Gastroesophageal sphincter (tissue), 4 donors: ENCODE measurements at regions not wholly inside any gene's neighbourhood (a gene's known extent, or its start where the extent isn't known, plus 50 kb on each side); places are given as distances from the start of the nearest gene placed in this dataset.

Source experiments
- ATAC-seq: fragments of 150-250 bp; one replicate; pipeline ENCODE4 v1.9.1; 2016; ENCODE audit warnings: mild to moderate bottlenecking, moderate library complexity
- H3K27ac ChIP-seq, 4 donors: fragments of 200-600 bp; sonication (generic) in 3 of 4; 1 replicate in 3 of 4; 2 replicates in 1 of 4; pipeline ENCODE4 v1.5.1; 2016 to 2019
- H3K27me3 ChIP-seq: fragments of 200-600 bp; sonication (generic); one replicate; pipeline ENCODE4 v1.5.1; 2019
- H3K36me3 ChIP-seq, 2 donors: fragments of 200-600 bp; sonication (generic); one replicate each; pipeline ENCODE4 v1.5.1; 2019; ENCODE audit warnings: control low read depth in 1 of 2
- H3K4me1 ChIP-seq, 3 donors: fragments of 200-600 bp; sonication (generic); 1 replicate in 2 of 3; 2 replicates in 1 of 3; pipeline ENCODE4 v1.5.1; 2016 to 2019; ENCODE audit warnings: control low read depth in 2 of 3
- H3K4me3 ChIP-seq, 2 donors: fragments of 200-600 bp; sonication (generic); one replicate each; pipeline ENCODE4 v1.5.1; 2019; ENCODE audit warnings: mild to moderate bottlenecking in 1 of 2, moderate library complexity in 1 of 2
- H3K9me3 ChIP-seq, 3 donors: fragments of 200-600 bp; sonication (generic); one replicate each; pipeline ENCODE4 v1.5.1; 2017 to 2019; ENCODE audit warnings: control low read depth in 2 of 3
- CTCF ChIP-seq, 4 experiments: fragments of 200-600 bp in 2 of 4; fragments of 450-650 bp in 2 of 4; sonication (generic) in 1 of 4; IDR thresholded peaks; one replicate each; pipeline ENCODE4 v1.5.1; 2017 to 2019; ENCODE audit warnings: antibody characterized with exemption in 4 of 4, mild to moderate bottlenecking in 2 of 4, moderate library complexity in 2 of 4
- EP300 ChIP-seq: sonication (generic); formaldehyde crosslinking; IDR thresholded peaks from one replicate; pipeline ENCODE4 v1.6.1; 2017; ENCODE audit warnings: antibody characterized with exemption, mild to moderate bottlenecking
- POLR2A ChIP-seq, 2 donors: fragments of 450-650 bp; IDR thresholded peaks; one replicate each; pipeline ENCODE4 v1.6.1; 2017; ENCODE audit warnings: antibody characterized with exemption in 2 of 2, mild to moderate bottlenecking in 2 of 2, moderate library complexity in 1 of 2
- POLR2AphosphoS5 ChIP-seq: sonication (generic); formaldehyde crosslinking; IDR thresholded peaks from one replicate; pipeline ENCODE4 v1.6.1; 2017; ENCODE audit warnings: antibody characterized with exemption
- WGBS, 2 donors: methylation state at CpG; one replicate each; pipeline ENCODE4 v1.1.5; 2018; ENCODE audit warnings: low coverage in 1 of 2; 5-methylcytosine and 5-hydroxymethylcytosine counted together

- Histone ChIP-seq H3K4me3 (no peak overlapping the region), H3K4me1 (no peaks in the 10 kb centered on the region), H3K27ac (no peak overlapping the region), H3K27me3 (no peaks in the 10 kb centered on the region), H3K36me3 (no peaks in the 10 kb centered on the region), H3K9me3 (no peaks in the 10 kb centered on the region)
- no peak for ATAC-seq
- no peak for TF ChIP-seq EP300
- no CpG with 5 or more reads among the region's 1 CpG for WGBS, 2 donors
Measured at GRCh38 chr11:82047200-82047599, 686.5 kb downstream of the FAM181B start.

- no peak for ATAC-seq
- 60% methylated on average over 1 of the region's 1 CpG; no CpG with 5 or more reads in 1 of the 2 donors for WGBS, 2 donors
- TF ChIP-seq POLR2AphosphoS5 (no peak), CTCF (IDR thresholded peaks at IDR 0.05) (no peak), EP300 (no peak), POLR2A (IDR thresholded peaks at IDR 0.05) (no peak)
- no peak overlapping the region for H3K27ac ChIP-seq
- H3K27me3 ChIP-seq = no peaks in the 10 kb centered on the region
- no peaks in the 10 kb centered on the region for H3K4me1 ChIP-seq
- no peaks in the 10 kb centered on the region for H3K9me3 ChIP-seq
- no peak overlapping the region for H3K4me3 ChIP-seq
- no peaks in the 10 kb centered on the region for H3K36me3 ChIP-seq
Measured at GRCh38 chr11:82046778-82047177, 686.9 kb downstream of the FAM181B start.

- ATAC-seq = no peak
- Histone ChIP-seq H3K36me3 (no peaks in the 10 kb centered on the region), H3K9me3 (no peaks in the 10 kb centered on the region), H3K4me1 (no peaks in the 10 kb centered on the region), H3K27ac (no peak overlapping the region), H3K4me3 (no peak overlapping the region), H3K27me3 (no peaks in the 10 kb centered on the region)
- 96% methylated on average over 2 of the region's 2 CpGs; no CpG with 5 or more reads in 1 of the 2 donors for WGBS, 2 donors
- no peak for TF ChIP-seq EP300
- TF ChIP-seq POLR2AphosphoS5 = no peak
- no peak for TF ChIP-seq POLR2A (IDR thresholded peaks at IDR 0.05)
- no peak for TF ChIP-seq CTCF (IDR thresholded peaks at IDR 0.05)
Measured at GRCh38 chr11:82045748-82046457, 687.8 kb downstream of the FAM181B start.

GRCh38 chr11:82043316-82043715 is 690.3 kb downstream of the FAM181B start:
- Histone ChIP-seq H3K4me1 (no peaks in the 10 kb centered on the region), H3K27ac (no peak overlapping the region), H3K27me3 (no peaks in the 10 kb centered on the region), H3K4me3 (no peak overlapping the region), H3K9me3 (no peaks in the 10 kb centered on the region), H3K36me3 (no peaks in the 10 kb centered on the region)
- 56 to 88% methylated on average over 1 to 2 of the region's 2 CpGs for WGBS, 2 donors
- ATAC-seq = no peak
- TF ChIP-seq CTCF (IDR thresholded peaks at IDR 0.05) (no peak), POLR2AphosphoS5 (no peak), EP300 (no peak)

GRCh38 chr11:82041764-82042163 is 691.9 kb downstream of the FAM181B start:
- no peak for TF ChIP-seq EP300
- TF ChIP-seq POLR2AphosphoS5 = no peak
- no peak for TF ChIP-seq POLR2A (IDR thresholded peaks at IDR 0.05)
- TF ChIP-seq CTCF (IDR thresholded peaks at IDR 0.05) = no peak
- H3K36me3 ChIP-seq = no peaks in the 10 kb centered on the region
- H3K9me3 ChIP-seq = no peaks in the 10 kb centered on the region
- no peaks in the 10 kb centered on the region for H3K27me3 ChIP-seq
- no peak overlapping the region for H3K4me3 ChIP-seq
- H3K27ac ChIP-seq = no peak overlapping the region
- no peak for ATAC-seq
- H3K4me1 ChIP-seq = no peaks in the 10 kb centered on the region
- 75 to 83% methylated on average over 6 of the region's 6 CpGs for WGBS, 2 donors
